HCT116 (cell line): ENCODE measurements at regions not wholly inside any gene's neighbourhood (a gene's known extent, or its start where the extent isn't known, plus 50 kb on each side); places are given as distances from the start of the nearest gene placed in this dataset.

ENCODE experiments used
- ATAC-seq: fragments of 200-7000 bp; cut with Tn5 transposase; 2 replicates; pipeline ENCODE4 v1.9.1; 2020; ENCODE audit warnings: mild to moderate bottlenecking, moderate library complexity
- BruUV-seq: library from RNA; stranded (reverse); fragments of 400-500 nt; replicated peaks from 2 replicates; lab custom pipeline; 2021; lab: Mats Ljungman, UMichigan
- CTCF ChIA-PET: fragments of 300-600 bp; sonication (Branson Sonifier 250); formaldehyde crosslinking; loops from one replicate; lab custom pipeline; 2021; ENCODE audit warnings: antibody characterized with exemption; lab: Charles Lee
- POLR2A ChIA-PET: fragments of 300-600, 350-600 bp; sonication (Branson Sonifier 250); formaldehyde crosslinking; loops from one replicate; lab custom pipeline; 2021; ENCODE audit warnings: antibody characterized with exemption; lab: Charles Lee
- RAD21 ChIA-PET, 2 experiments: fragments of 300-600 bp; sonication (Branson Sonifier 250); formaldehyde crosslinking; loops; one replicate each; lab custom pipeline; 2023; ENCODE audit warnings: low total read pairs in 2 of 2; ENCODE audit not compliant: uncharacterized antibody in 2 of 2, unreplicated experiment in 2 of 2, low non-redundant PET in 1 of 2; lab: Charles Lee
- DNase-seq: peaks from one replicate; pipeline ENCODE4 v3.0.0-alpha.2; 2010; ENCODE audit warnings: low read depth, low spot score
- H2AFZ ChIP-seq: fragments of 200-600 bp; shearing (Covaris generic), sonication (generic); 2 replicates; pipeline ENCODE4 v1.6.1; 2017; ENCODE audit warnings: low read depth, mixed run types, mixed read lengths, antibody characterized with exemption, low read length; ENCODE audit not compliant: poor library complexity, severe bottlenecking
- H3K27ac ChIP-seq: 2 replicates; pipeline ENCODE4 v1.5.1; 2012; ENCODE audit warnings: low read depth, low read length
- H3K27me3 ChIP-seq: fragments of 200-600 bp; sonication (generic); 2 replicates; pipeline ENCODE4 v1.6.1; 2016; ENCODE audit warnings: mixed run types, low read length, mixed read lengths; ENCODE audit not compliant: insufficient read depth
- H3K36me3 ChIP-seq, 2 experiments: fragments of 200-500 bp in 1 of 2; fragments of 200-600 bp in 1 of 2; sonication (Bioruptor generic) in 1 of 2; sonication (generic) in 1 of 2; 2 replicates each; pipeline versions ENCODE4 v1.5.1 to v1.6.1; 2014 to 2016; ENCODE audit warnings: low read length in 2 of 2, inconsistent platforms in 1 of 2, mixed read lengths in 1 of 2, mixed run types in 1 of 2; ENCODE audit not compliant: insufficient read depth in 2 of 2, control insufficient read depth in 1 of 2
- H3K4me1 ChIP-seq, 2 experiments: fragments of 200-600 bp in 1 of 2; sonication (generic) in 1 of 2; 2 replicates each; pipeline versions ENCODE4 v1.5.1 to v1.6.1; 2012 to 2017; ENCODE audit warnings: low read length in 2 of 2, inconsistent platforms in 1 of 2, mild to moderate bottlenecking in 1 of 2, mixed read lengths in 1 of 2, mixed run types in 1 of 2, moderate library complexity in 1 of 2; ENCODE audit not compliant: insufficient read depth in 2 of 2, control insufficient read depth in 1 of 2
- H3K4me2 ChIP-seq: fragments of 200-600 bp; sonication (generic); 2 replicates; pipeline ENCODE4 v1.6.1; 2017; ENCODE audit warnings: mixed run types, low read length, mixed read lengths
- H3K4me3 ChIP-seq, 2 experiments: fragments of 200-600 bp in 1 of 2; sonication (generic) in 1 of 2; replicated peaks in 1 of 2; 2 replicates each; pipeline ENCODE4 v1.5.1; 2011 to 2016; ENCODE audit warnings: low read length in 2 of 2, control low read depth in 1 of 2, low read depth in 1 of 2, mild to moderate bottlenecking in 1 of 2, mixed read lengths in 1 of 2, mixed run types in 1 of 2
- H3K79me2 ChIP-seq: fragments of 200-600 bp; sonication (generic); 2 replicates; pipeline ENCODE4 v1.6.1; 2017; ENCODE audit warnings: mild to moderate bottlenecking, mixed run types, low read length, moderate library complexity, mixed read lengths; ENCODE audit not compliant: insufficient read depth
- H3K9ac ChIP-seq: fragments of 200-600 bp; sonication (generic); 2 replicates; pipeline ENCODE4 v1.6.1; 2016; ENCODE audit warnings: low read length, mixed read lengths
- H3K9me2 ChIP-seq: fragments of 200-600 bp; sonication (generic), shearing (Covaris generic); 2 replicates; pipeline ENCODE4 v1.6.1; 2017; ENCODE audit warnings: mixed run types, mild to moderate bottlenecking, moderate library complexity; ENCODE audit not compliant: insufficient read depth
- H3K9me3 ChIP-seq, 2 experiments: fragments of 200-500 bp in 1 of 2; fragments of 200-600 bp in 1 of 2; sonication (Bioruptor generic) in 1 of 2; sonication (generic) in 1 of 2; 2 replicates each; pipeline ENCODE4 v1.6.1; 2014 to 2017; ENCODE audit warnings: low read length in 2 of 2, mixed read lengths in 2 of 2, inconsistent platforms in 1 of 2, low read depth in 1 of 2, mild to moderate bottlenecking in 1 of 2, mixed run types in 1 of 2, moderate library complexity in 1 of 2; ENCODE audit not compliant: control insufficient read depth in 1 of 2, insufficient read depth in 1 of 2
- H4K20me1 ChIP-seq: fragments of 200-600 bp; sonication (generic), shearing (Covaris generic); 2 replicates; pipeline ENCODE4 v1.6.1; 2017; ENCODE audit warnings: mixed run types, mild to moderate bottlenecking, moderate library complexity; ENCODE audit not compliant: insufficient read depth
- ATF3 ChIP-seq: IDR thresholded peaks from 2 replicates; pipeline ENCODE4 v1.6.1; 2012
- CBX3 ChIP-seq: IDR thresholded peaks from 2 replicates; pipeline ENCODE4 v1.6.1; 2012; ENCODE audit warnings: low read depth
- CEBPB ChIP-seq: IDR thresholded peaks from 2 replicates; pipeline ENCODE4 v1.6.1; 2012; ENCODE audit warnings: low read depth
- EGR1 ChIP-seq: IDR thresholded peaks from 2 replicates; pipeline ENCODE4 v1.6.1; 2012; ENCODE audit warnings: low read depth
- ELF1 ChIP-seq: IDR thresholded peaks from 2 replicates; pipeline ENCODE4 v1.6.1; 2012; ENCODE audit warnings: low read depth, borderline replicate concordance
- EZH2 ChIP-seq: fragments of 200-600 bp; sonication (generic); IDR thresholded peaks from 2 replicates; pipeline ENCODE4 v1.6.1; 2017; ENCODE audit warnings: antibody characterized with exemption, mixed run types
- EZH2phosphoT487 ChIP-seq: fragments of 200-600 bp; IDR thresholded peaks from 2 replicates; pipeline ENCODE4 v1.6.1; 2018; ENCODE audit warnings: antibody characterized with exemption, borderline replicate concordance
- FOSL1 ChIP-seq: IDR thresholded peaks from 2 replicates; pipeline ENCODE4 v1.6.1; 2012; ENCODE audit warnings: low read depth
- JUND ChIP-seq: IDR thresholded peaks from 2 replicates; pipeline ENCODE4 v1.6.1; 2012
- MAX ChIP-seq: IDR thresholded peaks from 2 replicates; pipeline ENCODE4 v1.6.1; 2012
- POLR2AphosphoS5 ChIP-seq: IDR thresholded peaks from 2 replicates; pipeline ENCODE4 v1.6.1; 2011; ENCODE audit warnings: mild to moderate bottlenecking, low read depth, low read length, moderate library complexity
- REST ChIP-seq: IDR thresholded peaks from 2 replicates; pipeline ENCODE4 v1.6.1; 2012; ENCODE audit warnings: low read depth
- YY1 ChIP-seq: IDR thresholded peaks from 2 replicates; pipeline ENCODE4 v1.6.1; 2011; ENCODE audit warnings: low read length, low read depth, moderate library complexity, mild to moderate bottlenecking; ENCODE audit not compliant: insufficient replicate concordance; ENCODE audit errors: extremely low read depth
- ZNF274 ChIP-seq: fragments of 200-500 bp; sonication (Bioruptor generic); IDR thresholded peaks from 2 replicates; pipeline ENCODE4 v1.6.1; 2014; ENCODE audit warnings: mild to moderate bottlenecking, low read depth, low read length, inconsistent platforms
- intact Hi-C: fragments of 100-400 bp; cut with micrococcal nuclease; formaldehyde crosslinking; loops from 2 replicates; pipeline ENCODE4 v1.10.0; 2022

- no peaks in the 10 kb centered on the region; the same call in 1 of the 2 replicates for H4K20me1 ChIP-seq
- no peak overlapping the region for H3K9ac ChIP-seq
- ChIA-PET CTCF (no interaction called here), RAD21 (no interaction called here), POLR2A (no interaction called here)
- no peak for TF ChIP-seq CBX3
- TF ChIP-seq ATF3: no peak
- no peak for TF ChIP-seq EZH2phosphoT487
- TF ChIP-seq POLR2AphosphoS5: no peak
- no peak for TF ChIP-seq ZNF274
- no peak for TF ChIP-seq JUND
- TF ChIP-seq EZH2: no peak
- no peak for TF ChIP-seq YY1
- TF ChIP-seq CEBPB: no peak
- no peak for TF ChIP-seq REST
- no peak for TF ChIP-seq FOSL1
- no peak for TF ChIP-seq ELF1
- TF ChIP-seq MAX: no peak
- no peak for TF ChIP-seq EGR1
- H2AFZ ChIP-seq: no peak overlapping the region
- DNase-seq (no peak), ATAC-seq (no peak)
- BruUV-seq: no TSS peak
- no peaks in the 10 kb centered on the region for H3K27me3 ChIP-seq
- no peaks in the 10 kb centered on the region for H3K79me2 ChIP-seq
- no peak overlapping the region for H3K4me3 ChIP-seq
- no peaks in the 10 kb centered on the region; a peak in 1 of 4 replicates for H3K9me3 ChIP-seq
- H3K4me2 ChIP-seq: no peak overlapping the region
- H3K4me1 ChIP-seq: no peaks in the 10 kb centered on the region
- no peaks in the 10 kb centered on the region for H3K9me2 ChIP-seq
- no peaks in the 10 kb centered on the region for H3K36me3 ChIP-seq
- intact Hi-C loops: no loop called here
- no peak overlapping the region for H3K27ac ChIP-seq
Observed at GRCh38 chr2:122366427-122366826, 611.0 kb downstream of the TSN start.
